ENCODE measurements at regions not wholly inside any gene's neighbourhood (a gene's known extent, or its start where the extent isn't known, plus 50 kb on each side); places are given as distances from the start of the nearest gene placed in this dataset.
"Not testable (repeated sequence)": the region's sequence is repeated elsewhere in the genome, so short reads cannot be mapped to it uniquely, and the experiment has no call there.

GRCh38 chr15:31179693-31180092 lies 78.2 kb upstream of the TRPM1 start:
- no peak for DNase-seq (ENCODE audit: low spot score)

- DNase-seq (ENCODE audit: low spot score) = no peak
Observed at GRCh38 chr15:31193291-31193690, 91.8 kb upstream of the TRPM1 start.

- no peak for DNase-seq (ENCODE audit: low spot score)
Observed at GRCh38 chr15:31195871-31196270, 94.3 kb upstream of the TRPM1 start.

GRCh38 chr15:31197497-31198414 lies 96.2 kb upstream of the TRPM1 start:
- peak; percentile 66 for DNase-seq (ENCODE audit: low spot score)

- DNase-seq (ENCODE audit: low spot score) = peak; percentile 72
Observed at GRCh38 chr15:31200735-31201151, 99.2 kb upstream of the TRPM1 start.

- DNase-seq (ENCODE audit: low spot score) = no peak
Observed at GRCh38 chr15:31202953-31203352, 101.4 kb upstream of the TRPM1 start.

- no peak for DNase-seq (ENCODE audit: low spot score)
Observed at GRCh38 chr15:31203999-31204398, 102.5 kb upstream of the TRPM1 start.

- DNase-seq (ENCODE audit: low spot score) = no peak
Observed at GRCh38 chr15:31206386-31207181, 105.1 kb upstream of the TRPM1 start.

- DNase-seq (ENCODE audit: low spot score) = no peak
Observed at GRCh38 chr15:31207246-31207645, 105.7 kb upstream of the TRPM1 start.

GRCh38 chr15:31207861-31208260 lies 106.3 kb upstream of the TRPM1 start:
- DNase-seq (ENCODE audit: low spot score) = not testable (repeated sequence)

GRCh38 chr15:31208817-31209216 lies 107.3 kb upstream of the TRPM1 start:
- DNase-seq (ENCODE audit: low spot score) = no peak

- no peak for DNase-seq (ENCODE audit: low spot score)
Observed at GRCh38 chr15:31211353-31211752, 109.8 kb upstream of the TRPM1 start.

GRCh38 chr15:31212326-31213080 lies 111.0 kb upstream of the TRPM1 start:
- peak; percentile 46 for DNase-seq (ENCODE audit: low spot score)

GRCh38 chr15:31214158-31214863 lies 112.3 kb upstream of the KLF13 start:
- no peak for DNase-seq (ENCODE audit: low spot score)

- DNase-seq (ENCODE audit: low spot score) = no peak
Observed at GRCh38 chr15:31214864-31215489, 111.7 kb upstream of the KLF13 start.

GRCh38 chr15:31215490-31216214 lies 111.0 kb upstream of the KLF13 start:
- peak; percentile 92 for DNase-seq (ENCODE audit: low spot score)

- peak; percentile 90 for DNase-seq (ENCODE audit: low spot score)
Observed at GRCh38 chr15:31216215-31216911, 110.3 kb upstream of the KLF13 start.

- DNase-seq (ENCODE audit: low spot score) = no peak
Observed at GRCh38 chr15:31217067-31217466, 109.6 kb upstream of the KLF13 start.

- no peak for DNase-seq (ENCODE audit: low spot score)
Observed at GRCh38 chr15:31217566-31218270, 108.9 kb upstream of the KLF13 start.

Measured in hematopoietic multipotent progenitor cell treated with erythropoietin and hydrocortisone succinate and interleukin-3 and kit ligand, for 15 days (in vitro differentiated cells).